Brain microvascular endothelial cell (primary cell): ENCODE measurements at regions not wholly inside any gene's neighbourhood (a gene's known extent, or its start where the extent isn't known, plus 50 kb on each side); places are given as distances from the start of the nearest gene placed in this dataset.
A peak's percentile ranks its signal among the peaks of the same experiment; 100 is the strongest.

Source experiments
- DNase-seq: peaks from one replicate; pipeline ENCODE4 v3.0.0-alpha.2; 2020
- H3K27ac ChIP-seq: fragments of 250-450 bp; sonication (Bioruptor Pico); 2 replicates; pipeline ENCODE4 v1.5.1; 2020; ENCODE audit warnings: mild to moderate bottlenecking, moderate library complexity
- H3K27me3 ChIP-seq: fragments of 250-450 bp; sonication (Bioruptor Pico); replicated peaks from 2 replicates; pipeline ENCODE4 v1.5.1; 2020; ENCODE audit warnings: mild to moderate bottlenecking
- H3K36me3 ChIP-seq: fragments of 250-450 bp; sonication (Bioruptor Pico); replicated peaks from 2 replicates; pipeline ENCODE4 v1.5.1; 2020; ENCODE audit warnings: mild to moderate bottlenecking
- H3K4me3 ChIP-seq: 2 replicates; pipeline ENCODE4 v1.5.1; 2011; ENCODE audit warnings: low read depth, mild to moderate bottlenecking, control low read depth, low read length, moderate library complexity
- in situ Hi-C: cut with HindIII; loops from 2 replicates; pipeline ENCODE4 v1.10.0; 2017; ENCODE audit warnings: low sequenced_read_pairs, low pct_ligation_motif_present
- TF ChIP-seq, protein P1 (sequence below): IDR thresholded peaks from 2 replicates; pipeline ENCODE4 v1.5.1; 2011; ENCODE audit warnings: low read depth, mild to moderate bottlenecking, moderate library complexity, low read length, control low read depth, inconsistent platforms; ENCODE audit errors: missing control alignments

DNA sequence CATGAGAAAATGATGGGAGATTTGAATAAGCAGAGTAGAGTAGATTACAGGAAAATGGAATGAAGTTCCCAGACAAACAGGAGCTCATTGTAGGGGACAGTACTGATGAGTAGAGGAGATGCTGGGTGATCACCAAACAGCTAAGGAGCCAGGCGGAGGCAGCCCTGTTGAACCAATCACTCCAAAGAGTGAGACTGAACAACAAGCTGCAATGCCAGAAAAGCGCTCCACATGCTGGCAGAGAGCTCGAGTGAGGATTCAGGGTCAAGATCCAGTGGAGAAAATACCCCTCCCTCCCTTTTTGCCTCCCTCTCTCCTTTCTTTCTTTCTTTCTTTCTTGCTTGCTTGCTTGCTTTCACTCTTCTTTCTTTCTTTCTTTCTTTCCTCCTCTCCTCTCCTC lies 133.3 kb downstream of the PFKFB3 start:
- in situ Hi-C loops, result no loop called here

DNA sequence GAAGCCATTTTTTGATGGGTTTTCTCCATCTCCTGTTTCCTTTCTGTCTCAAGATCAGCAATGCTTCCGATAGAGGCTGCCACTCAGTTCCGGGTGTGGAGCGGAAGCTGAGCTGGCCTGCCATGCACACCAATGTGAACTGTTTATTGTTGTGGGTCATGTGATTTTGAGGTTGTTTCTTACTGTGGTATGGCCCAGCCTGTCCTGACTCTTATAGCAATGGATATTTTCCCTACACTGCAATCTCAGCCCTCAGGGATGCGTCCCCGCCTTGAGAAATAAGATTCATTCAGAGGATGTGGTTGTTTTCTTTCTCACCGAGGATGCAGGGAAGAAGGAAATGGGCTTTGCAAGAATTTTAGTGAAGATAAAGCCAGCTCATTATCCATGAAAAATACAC lies 134.7 kb downstream of the PFKFB3 start:
- DNase-seq, result peak; percentile 7
- in situ Hi-C loops, result no loop called here
- no peak overlapping the region for H3K4me3 ChIP-seq
- TF ChIP-seq, protein P1, sequence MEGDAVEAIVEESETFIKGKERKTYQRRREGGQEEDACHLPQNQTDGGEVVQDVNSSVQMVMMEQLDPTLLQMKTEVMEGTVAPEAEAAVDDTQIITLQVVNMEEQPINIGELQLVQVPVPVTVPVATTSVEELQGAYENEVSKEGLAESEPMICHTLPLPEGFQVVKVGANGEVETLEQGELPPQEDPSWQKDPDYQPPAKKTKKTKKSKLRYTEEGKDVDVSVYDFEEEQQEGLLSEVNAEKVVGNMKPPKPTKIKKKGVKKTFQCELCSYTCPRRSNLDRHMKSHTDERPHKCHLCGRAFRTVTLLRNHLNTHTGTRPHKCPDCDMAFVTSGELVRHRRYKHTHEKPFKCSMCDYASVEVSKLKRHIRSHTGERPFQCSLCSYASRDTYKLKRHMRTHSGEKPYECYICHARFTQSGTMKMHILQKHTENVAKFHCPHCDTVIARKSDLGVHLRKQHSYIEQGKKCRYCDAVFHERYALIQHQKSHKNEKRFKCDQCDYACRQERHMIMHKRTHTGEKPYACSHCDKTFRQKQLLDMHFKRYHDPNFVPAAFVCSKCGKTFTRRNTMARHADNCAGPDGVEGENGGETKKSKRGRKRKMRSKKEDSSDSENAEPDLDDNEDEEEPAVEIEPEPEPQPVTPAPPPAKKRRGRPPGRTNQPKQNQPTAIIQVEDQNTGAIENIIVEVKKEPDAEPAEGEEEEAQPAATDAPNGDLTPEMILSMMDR, result no peak
- no peaks in the 10 kb centered on the region for H3K27me3 ChIP-seq
- H3K27ac ChIP-seq, result no peak overlapping the region
- H3K36me3 ChIP-seq, result no peaks in the 10 kb centered on the region

More for the DNA sequence above, 133.3 kb downstream of the PFKFB3 start:
- Histone ChIP-seq H3K36me3 (no peaks in the 10 kb centered on the region), H3K27me3 (no peaks in the 10 kb centered on the region), H3K27ac (no peak overlapping the region), H3K4me3 (no peak overlapping the region)
- DNase-seq, result no peak
- TF ChIP-seq, protein P1, result no peak

DNA sequence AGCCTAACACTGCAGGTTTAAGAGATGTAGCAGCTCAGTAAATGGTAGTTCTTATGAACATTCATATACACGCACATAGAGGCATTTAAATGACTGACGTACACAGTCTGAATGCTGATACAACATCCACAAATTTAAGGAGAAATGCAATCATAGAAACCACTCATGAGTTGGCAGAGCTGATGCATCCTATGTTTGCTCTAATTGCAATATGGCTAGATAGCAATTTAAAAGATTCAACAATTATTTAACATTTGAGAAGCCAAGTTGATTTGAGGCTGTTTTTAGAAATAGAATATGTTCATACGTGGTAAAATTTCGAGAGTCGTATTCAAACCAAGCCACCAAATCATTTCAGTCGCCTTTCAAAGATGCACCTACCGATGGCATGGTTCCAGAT lies 135.6 kb downstream of the PFKFB3 start:
- H3K27ac ChIP-seq, result no peak overlapping the region
- in situ Hi-C loops, result no loop called here
- TF ChIP-seq, protein P1, result no peak
- DNase-seq, result no peak
- H3K27me3 ChIP-seq, result no peaks in the 10 kb centered on the region
- no peak overlapping the region for H3K4me3 ChIP-seq
- no peaks in the 10 kb centered on the region for H3K36me3 ChIP-seq

DNA sequence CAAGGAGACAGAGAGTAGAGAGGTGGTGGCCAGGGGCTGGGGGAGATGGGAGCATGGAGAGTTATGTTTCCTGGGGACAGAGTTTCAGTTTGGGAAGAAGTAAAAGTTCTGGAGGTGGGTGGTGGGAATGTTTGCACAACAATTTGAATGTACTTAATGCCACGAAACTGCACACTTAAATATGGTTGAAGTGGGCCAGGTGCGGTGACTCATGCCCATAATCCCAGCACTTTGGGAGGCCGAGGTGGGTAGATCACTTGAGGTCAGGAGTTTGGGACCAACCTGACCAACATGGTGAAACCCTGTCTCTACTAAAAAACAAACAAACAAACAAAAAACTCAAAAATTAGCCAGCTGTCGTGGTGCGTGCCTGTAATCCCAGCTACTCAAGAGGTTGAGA lies 137.2 kb downstream of the PFKFB3 start:
- DNase-seq, result no peak
- Histone ChIP-seq H3K27ac (no peak overlapping the region), H3K36me3 (no peaks in the 10 kb centered on the region), H3K27me3 (no peaks in the 10 kb centered on the region), H3K4me3 (no peak overlapping the region)
- in situ Hi-C loops, result no loop called here
- TF ChIP-seq, protein P1, result no peak

DNA sequence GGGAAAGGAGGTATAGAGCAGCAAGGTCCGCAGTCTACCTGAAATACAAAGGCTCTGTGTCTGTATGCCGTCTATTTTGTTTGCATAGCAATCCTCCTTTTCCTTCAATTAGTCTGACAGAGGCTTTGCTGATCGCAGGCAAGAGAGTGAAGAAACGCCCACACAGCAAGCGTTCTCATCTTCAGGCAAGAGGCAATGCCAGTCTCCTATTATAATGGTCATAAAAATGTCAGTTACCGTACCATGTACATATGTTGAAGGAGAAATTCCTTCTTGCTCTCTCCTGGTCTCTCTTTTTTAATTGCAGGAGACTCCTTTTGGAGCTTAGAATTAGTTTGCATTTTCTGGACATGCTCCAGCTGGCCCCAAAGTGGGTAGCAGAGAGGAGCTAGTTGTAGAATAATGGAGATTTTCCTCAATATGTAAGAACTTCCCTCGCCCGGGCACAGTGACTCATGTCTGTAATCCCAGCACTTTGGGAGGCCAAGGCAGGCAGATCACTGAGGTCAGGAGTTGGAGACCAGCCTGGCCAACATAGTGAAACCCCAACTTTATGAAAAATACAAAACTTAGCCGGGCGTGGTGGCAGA lies 139.5 kb downstream of the PFKFB3 start:
- Histone ChIP-seq H3K36me3 (no peaks in the 10 kb centered on the region), H3K27ac (no peak overlapping the region), H3K27me3 (no peaks in the 10 kb centered on the region), H3K4me3 (no peak overlapping the region)
- in situ Hi-C loops, result no loop called here
- TF ChIP-seq, protein P1, result no peak
- no peak for DNase-seq
